Activated CD8-positive, alpha-beta memory T cell treated with anti-CD3 and anti-CD28 coated beads for 1 hour (primary cell): ENCODE measurements at regions not wholly inside any gene's neighbourhood (a gene's known extent, or its start where the extent isn't known, plus 50 kb on each side); places are given as distances from the start of the nearest gene placed in this dataset.

ENCODE experiments used
- DNase-seq, 2 donors: peaks; one replicate each; pipeline ENCODE4 v3.0.0-alpha.2; 2020; ENCODE audit warnings: low read depth in 1 of 2; ENCODE audit errors: extremely low read depth in 1 of 2

- DNase-seq: no peak
Observed at GRCh38 chr13:50715402-50716146, 127.9 kb downstream of the DLEU7 start.

- DNase-seq: no peak
Observed at GRCh38 chr13:50720861-50721671, 122.4 kb downstream of the DLEU7 start.

- no peak for DNase-seq
Observed at GRCh38 chr13:50721672-50721992, 121.9 kb downstream of the DLEU7 start.

- no peak for DNase-seq
Observed at GRCh38 chr13:50722440-50723125, 120.9 kb downstream of the DLEU7 start.

GRCh38 chr13:50724438-50724837 is 119.1 kb downstream of the DLEU7 start:
- DNase-seq: no peak

GRCh38 chr13:50724913-50725312 is 118.6 kb downstream of the DLEU7 start:
- DNase-seq: no peak

- no peak for DNase-seq
Observed at GRCh38 chr13:50726164-50726563, 117.3 kb downstream of the DLEU7 start.

- no peak for DNase-seq
Observed at GRCh38 chr13:50729177-50729576, 114.3 kb downstream of the DLEU7 start.

- DNase-seq: no peak
Observed at GRCh38 chr13:50730496-50731351, 112.8 kb downstream of the DLEU7 start.

- DNase-seq: no peak
Observed at GRCh38 chr13:50731400-50731799, 112.1 kb downstream of the DLEU7 start.

GRCh38 chr13:50732712-50733111 is 110.8 kb downstream of the DLEU7 start:
- DNase-seq: no peak

GRCh38 chr13:50733392-50733791 is 110.1 kb downstream of the DLEU7 start:
- DNase-seq: no peak

GRCh38 chr13:50735071-50735470 is 108.4 kb downstream of the DLEU7 start:
- no peak for DNase-seq

GRCh38 chr13:50740052-50740741 is 103.3 kb downstream of the DLEU7 start:
- DNase-seq: no peak

- no peak for DNase-seq
Observed at GRCh38 chr13:50742353-50742752, 101.1 kb downstream of the DLEU7 start.

GRCh38 chr13:50742968-50743367 is 100.5 kb downstream of the DLEU7 start:
- DNase-seq: no peak

GRCh38 chr13:50744116-50744660 is 99.3 kb downstream of the DLEU7 start:
- no peak for DNase-seq

- DNase-seq: no peak
Observed at GRCh38 chr13:50745542-50746115, 97.9 kb downstream of the DLEU7 start.

GRCh38 chr13:50747737-50748350 is 95.6 kb downstream of the DLEU7 start:
- DNase-seq: no peak
